KBM-7 (cell line): ENCODE measurements at regions not wholly inside any gene's neighbourhood (a gene's known extent, or its start where the extent isn't known, plus 50 kb on each side); places are given as distances from the start of the nearest gene placed in this dataset.
A peak's percentile ranks its signal among the peaks of the same experiment; 100 is the strongest.

Experiments used
- DNase-seq: peaks from one replicate; pipeline ENCODE4 v3.0.0-alpha.2; 2015
- in situ Hi-C: fragments of 300-500 bp; cut with MboI; formaldehyde crosslinking; loops from 2 replicates; pipeline ENCODE4 v1.14.3; 2020; ENCODE audit warnings: low sequenced_read_pairs, low pct_unique_long_range_greater_than_20kb, mixed read lengths

DNA sequence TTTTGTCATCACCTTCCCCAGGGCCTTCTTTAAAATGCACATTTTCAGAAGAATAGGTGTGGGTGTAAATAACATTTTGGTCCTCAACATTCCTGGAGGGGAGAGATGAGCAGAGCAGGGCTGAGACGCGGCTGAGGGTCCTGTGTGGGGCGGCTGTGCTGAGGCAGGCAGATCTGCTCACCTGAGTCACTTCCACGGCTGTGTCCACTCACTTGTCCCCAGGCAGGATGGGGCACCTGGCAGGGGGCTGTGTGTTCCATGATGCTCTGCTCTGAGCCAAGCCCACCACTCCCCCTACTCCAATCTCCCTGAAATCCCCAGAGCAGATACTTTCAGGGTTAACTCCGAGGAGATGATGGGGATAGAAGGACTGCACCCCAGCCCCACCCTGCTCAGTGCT is 93.8 kb downstream of the GLRX3 start:
- DNase-seq = no peak

GRCh38 chr10:130230611-130231010 is 94.4 kb downstream of the GLRX3 start:
- in situ Hi-C loops = no loop called here
- no peak for DNase-seq

More for the DNA sequence above, 93.8 kb downstream of the GLRX3 start:
- in situ Hi-C loops = no loop called here

GRCh38 chr10:130231251-130231741 is 95.1 kb downstream of the GLRX3 start:
- DNase-seq = no peak
- in situ Hi-C loops = no loop called here

DNA sequence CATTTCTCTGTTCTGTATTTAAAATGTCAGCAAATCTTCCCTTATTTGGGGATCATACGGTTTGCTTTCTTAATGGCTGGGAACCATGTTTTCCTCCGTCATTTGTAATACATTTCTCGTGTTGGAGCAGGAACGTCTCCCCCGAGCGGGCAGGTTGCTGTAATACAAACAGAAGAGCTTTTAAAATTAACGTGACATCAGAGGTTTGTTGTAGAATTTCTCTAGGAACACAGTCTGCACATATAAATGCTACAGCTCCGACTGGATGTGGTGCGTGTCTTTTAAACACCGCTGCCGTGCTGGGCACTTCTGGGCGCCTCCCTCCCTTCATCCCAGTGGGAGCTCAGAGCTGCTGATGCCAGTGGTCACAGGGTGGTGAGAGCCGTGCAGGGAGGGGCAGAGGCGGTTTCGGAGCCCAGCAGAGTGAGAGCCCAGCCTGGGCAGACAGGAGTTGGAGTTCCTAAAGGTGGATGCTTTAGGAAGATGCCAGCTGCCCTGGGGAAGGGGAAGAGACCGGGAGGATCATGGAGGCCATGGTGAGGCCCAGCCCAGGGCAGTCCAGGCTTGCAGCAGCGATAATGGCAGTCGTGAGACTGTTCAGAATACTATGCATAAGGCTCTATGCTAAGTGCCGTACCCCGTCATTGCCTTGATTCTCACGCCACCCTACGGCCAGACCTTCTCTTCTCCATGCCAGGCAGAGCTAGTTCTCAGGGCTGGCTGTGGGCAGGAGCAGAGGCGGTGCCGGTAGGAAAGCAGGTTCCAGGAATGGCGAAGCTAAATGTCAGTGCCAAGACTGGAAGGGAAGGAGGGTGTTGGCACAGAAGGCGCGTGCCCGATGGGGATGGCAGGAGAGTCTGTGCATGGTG is 96.2 kb downstream of the GLRX3 start:
- DNase-seq = no peak
- in situ Hi-C loops = no loop called here

DNA sequence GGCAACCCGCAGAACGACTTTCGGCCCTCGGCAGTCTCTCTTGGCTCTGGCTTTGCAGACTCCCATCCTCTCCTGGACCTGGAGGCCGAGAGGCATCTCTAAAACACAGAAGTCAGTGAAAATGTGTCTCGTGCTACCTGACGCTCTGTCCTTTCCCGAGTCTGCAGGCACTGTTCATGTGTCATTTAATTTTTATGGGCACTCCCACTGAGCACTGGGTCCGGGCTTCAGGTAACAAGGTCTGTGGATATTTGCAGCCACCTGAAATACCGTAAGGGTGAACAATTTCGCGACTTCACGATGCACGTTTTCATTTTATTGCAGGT is 96.8 kb downstream of the GLRX3 start:
- in situ Hi-C loops = no loop called here
- no peak for DNase-seq

DNA sequence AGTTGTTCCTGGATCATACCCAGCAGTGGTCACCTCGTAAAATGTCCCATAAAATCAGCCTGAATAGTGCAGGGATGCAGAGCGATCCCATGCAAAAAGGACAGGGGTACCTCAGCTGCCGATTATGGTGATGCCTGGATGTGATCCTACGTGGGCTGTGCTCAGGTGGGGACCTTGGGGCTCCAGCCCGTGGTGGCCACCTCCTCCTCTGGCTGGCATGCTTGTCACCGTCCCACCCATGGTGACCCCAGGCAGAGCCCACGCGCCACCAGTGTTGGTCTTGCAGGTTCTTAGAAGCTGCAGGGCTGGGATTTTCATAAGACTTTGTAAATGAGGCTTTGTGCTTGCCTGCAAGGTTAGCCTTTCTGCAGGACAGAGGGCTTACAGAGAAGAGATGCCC is 97.2 kb downstream of the GLRX3 start:
- in situ Hi-C loops = no loop called here
- no peak for DNase-seq

DNA sequence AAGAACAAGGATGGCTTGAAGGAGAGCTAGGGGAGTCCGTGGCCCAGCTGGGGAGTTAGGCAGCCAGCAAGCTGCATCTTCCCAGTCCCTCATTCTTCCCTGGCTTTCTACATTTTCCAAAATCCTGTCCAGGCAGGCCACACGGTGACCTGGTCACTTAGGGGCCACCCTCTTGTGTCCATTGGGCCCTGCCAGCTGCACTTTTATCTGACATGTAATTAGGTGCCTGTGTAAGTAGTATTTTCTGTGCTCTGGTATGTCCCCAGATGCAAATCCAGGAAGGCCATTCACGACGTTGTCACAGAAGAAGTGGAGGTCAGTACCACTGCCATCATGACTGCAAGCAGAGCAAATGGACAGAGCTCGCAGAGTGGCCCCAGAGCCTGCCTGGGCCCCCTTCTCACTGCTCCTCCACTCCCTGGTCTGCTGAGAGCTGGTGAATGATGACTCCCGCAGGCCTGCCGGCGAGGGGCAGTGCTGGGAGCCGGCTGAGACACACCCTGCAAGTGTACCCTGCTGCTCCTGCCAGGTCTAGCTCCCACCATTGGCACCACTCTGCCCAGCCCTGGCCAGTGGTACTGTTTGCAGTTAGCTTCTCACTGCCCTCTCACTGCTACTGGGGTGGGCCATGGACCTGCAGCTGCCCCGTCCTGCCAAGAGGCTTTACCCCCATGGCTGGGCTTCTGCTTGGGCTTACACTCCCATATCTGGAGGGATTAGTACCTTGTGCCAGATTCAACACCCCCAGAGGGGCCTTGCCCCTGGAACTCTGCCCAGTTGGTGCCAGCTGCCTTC is 98.2 kb downstream of the GLRX3 start:
- in situ Hi-C loops = no loop called here
- DNase-seq = no peak

- in situ Hi-C loops = no loop called here
- DNase-seq = no peak
Measured at GRCh38 chr10:130236711-130237110, 100.5 kb downstream of the GLRX3 start.

- no peak for DNase-seq
- in situ Hi-C loops = no loop called here
Measured at GRCh38 chr10:130240409-130240808, 104.2 kb downstream of the GLRX3 start.

GRCh38 chr10:130242513-130242912 is 106.3 kb downstream of the GLRX3 start:
- in situ Hi-C loops = no loop called here
- no peak for DNase-seq

DNA sequence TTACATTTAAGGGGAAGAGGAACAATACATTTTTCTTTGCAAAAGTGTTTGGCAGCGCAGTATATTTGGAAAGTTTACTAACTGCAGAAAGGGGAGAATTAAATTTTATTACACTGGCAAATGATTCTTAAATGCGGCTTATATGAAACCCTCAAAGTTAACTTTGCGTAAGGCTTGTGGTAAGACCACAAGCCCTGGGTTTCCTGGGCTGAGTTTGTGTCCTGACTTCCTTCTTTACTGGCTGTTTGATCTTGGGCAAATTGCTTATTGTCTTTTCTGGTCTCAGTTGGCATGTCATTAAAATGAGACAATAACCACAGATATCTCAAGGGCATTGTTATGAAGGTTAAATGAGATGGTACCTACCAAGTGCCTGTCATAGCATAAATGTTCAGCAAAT is 106.8 kb downstream of the GLRX3 start:
- peak; percentile 35 for DNase-seq

DNA sequence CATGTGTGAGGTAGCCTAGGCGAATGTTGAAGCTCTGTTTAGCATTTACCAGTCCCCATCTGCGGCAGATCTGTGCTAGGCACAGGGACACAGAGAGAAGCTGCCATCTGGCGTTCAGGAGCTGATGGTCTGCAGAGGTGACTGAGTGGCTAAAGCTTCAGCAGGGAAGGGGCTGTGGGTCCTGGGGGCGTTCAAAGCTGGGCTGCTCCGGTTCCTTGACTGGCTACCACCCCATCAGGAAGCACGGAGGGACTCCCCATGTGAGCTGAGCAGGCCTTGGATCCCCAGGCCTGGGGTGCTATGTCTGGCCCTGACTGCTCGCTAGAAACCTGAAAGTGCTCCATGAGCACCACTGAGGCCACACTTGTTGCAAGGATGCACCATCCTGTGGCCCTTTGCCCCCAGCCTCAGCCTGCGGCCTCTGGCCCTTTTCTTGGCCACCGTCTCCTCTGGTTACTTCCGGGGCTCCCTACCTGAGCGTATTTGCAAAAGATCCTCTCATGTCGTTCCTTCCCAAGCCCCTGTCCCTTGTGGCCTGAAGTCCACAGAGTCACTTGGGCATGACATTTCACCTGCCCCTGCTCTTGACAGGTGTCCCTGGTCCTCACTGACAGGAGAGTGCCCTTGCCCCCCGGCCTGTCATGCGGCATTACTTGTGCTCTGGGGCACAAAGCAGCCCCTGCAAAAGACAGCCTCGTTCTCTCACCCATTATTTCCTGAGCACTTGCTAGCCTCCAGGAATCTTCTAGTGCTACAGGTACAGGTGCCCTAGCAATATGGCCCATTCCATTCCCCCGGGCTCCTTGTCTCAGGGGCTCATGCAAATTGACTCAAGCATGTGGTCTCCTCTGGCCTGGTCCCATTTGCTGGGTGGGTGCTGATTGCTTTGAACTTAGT is 108.1 kb downstream of the GLRX3 start:
- in situ Hi-C loops = no loop called here
- no peak for DNase-seq

More for the DNA sequence above, 106.8 kb downstream of the GLRX3 start:
- in situ Hi-C loops = no loop called here

GRCh38 chr10:130244928-130245495 is 108.8 kb downstream of the GLRX3 start:
- in situ Hi-C loops = no loop called here
- DNase-seq = no peak

DNA sequence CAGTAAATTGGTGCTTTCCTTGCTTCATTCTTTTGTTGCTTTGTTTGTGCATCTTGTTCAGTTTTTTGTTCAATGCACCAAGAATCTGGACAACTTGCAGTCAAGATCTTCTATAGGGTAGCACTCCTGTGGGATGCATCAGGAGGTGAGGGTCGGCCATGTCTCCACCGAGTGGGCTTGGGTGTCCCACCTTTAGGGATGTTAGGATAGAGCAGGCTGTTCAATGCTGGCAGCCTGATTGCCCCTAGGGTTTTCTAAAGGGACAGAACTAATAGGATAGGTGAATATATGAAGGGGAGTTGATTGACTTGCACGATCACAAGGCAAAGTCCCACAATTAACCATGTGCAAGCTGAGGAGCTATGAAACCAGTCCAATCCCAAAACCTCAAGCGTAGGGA is 109.9 kb downstream of the GLRX3 start:
- in situ Hi-C loops = no loop called here
- DNase-seq = no peak

DNA sequence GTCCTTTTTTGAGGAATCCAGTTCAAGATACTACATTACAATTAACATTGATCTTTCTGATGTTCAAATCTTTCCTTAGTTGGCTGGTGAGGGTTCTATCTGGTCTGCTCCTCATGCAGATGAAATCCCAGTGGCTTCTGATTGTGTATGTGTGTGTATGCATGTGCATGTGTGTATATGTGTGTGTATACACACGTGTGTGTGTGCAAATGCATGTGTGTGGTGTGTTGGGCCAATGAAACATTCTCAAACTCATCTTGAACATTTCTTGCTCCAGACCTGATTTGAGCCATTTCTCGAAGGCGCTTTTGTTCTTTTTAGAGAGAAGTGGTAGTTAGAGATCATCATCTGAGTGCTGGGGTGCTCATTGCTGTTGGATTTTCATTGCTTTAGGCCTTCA is 113.9 kb downstream of the GLRX3 start:
- no peak for DNase-seq
- in situ Hi-C loops = no loop called here

GRCh38 chr10:130251766-130252165 is 115.6 kb downstream of the GLRX3 start:
- DNase-seq = no peak
- in situ Hi-C loops = no loop called here

DNA sequence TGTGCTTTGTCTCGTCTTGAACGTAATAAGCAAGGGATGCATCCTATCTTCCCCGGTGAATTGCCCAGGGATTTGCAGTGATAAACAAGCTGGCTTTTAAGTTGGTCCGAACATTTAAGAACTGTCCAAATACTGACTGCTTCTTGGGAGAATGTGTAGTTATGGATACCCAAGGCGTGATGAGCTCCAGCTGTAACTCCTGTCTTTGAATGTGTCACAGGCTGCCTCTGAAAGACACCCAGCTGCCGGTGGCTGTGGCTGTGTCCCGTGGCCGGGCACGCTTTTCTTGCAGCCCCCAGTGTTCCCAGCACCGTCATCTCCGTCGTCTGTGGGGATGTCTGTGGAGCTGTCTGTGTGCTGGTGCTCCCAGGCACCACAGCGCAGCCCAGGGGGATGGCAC is 118.1 kb downstream of the GLRX3 start:
- DNase-seq = no peak
- in situ Hi-C loops = no loop called here

GRCh38 chr10:130254662-130255061 is 118.5 kb downstream of the GLRX3 start:
- in situ Hi-C loops = no loop called here
- DNase-seq = no peak

DNA sequence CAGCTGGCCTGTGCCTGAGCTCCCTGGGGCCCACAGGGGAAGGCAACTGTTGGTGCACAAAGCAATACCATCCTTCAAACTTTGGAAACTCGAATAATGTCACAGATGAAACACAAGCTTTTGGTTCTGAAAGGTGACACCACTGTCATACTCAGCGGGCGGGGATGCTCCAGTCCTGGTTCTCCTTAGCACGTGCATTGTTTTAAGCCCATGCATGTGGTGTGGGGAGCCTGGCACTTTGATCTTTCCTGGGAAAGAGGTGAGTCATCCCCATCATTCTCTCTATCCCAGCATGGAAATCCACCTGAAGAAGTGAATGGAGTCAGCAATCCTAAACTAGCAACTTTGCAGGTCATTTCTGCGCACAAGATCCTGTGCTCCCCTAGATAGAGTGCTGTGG is 119.6 kb downstream of the GLRX3 start:
- in situ Hi-C loops = no loop called here
- DNase-seq = no peak
